HG03066 (cell line): ENCODE measurements at regions not wholly inside any gene's neighbourhood (a gene's known extent, or its start where the extent isn't known, plus 50 kb on each side); places are given as distances from the start of the nearest gene placed in this dataset.
"Not testable (repeated sequence)": the region's sequence is repeated elsewhere in the genome, so short reads cannot be mapped to it uniquely, and the experiment has no call there.

ENCODE experiments used
- ATAC-seq: cut with Tn5 transposase; IDR thresholded peaks from one replicate; pipeline ENCODE4 v1.9.1; 2021; ENCODE audit warnings: low read depth; ENCODE audit not compliant: unreplicated experiment

DNA sequence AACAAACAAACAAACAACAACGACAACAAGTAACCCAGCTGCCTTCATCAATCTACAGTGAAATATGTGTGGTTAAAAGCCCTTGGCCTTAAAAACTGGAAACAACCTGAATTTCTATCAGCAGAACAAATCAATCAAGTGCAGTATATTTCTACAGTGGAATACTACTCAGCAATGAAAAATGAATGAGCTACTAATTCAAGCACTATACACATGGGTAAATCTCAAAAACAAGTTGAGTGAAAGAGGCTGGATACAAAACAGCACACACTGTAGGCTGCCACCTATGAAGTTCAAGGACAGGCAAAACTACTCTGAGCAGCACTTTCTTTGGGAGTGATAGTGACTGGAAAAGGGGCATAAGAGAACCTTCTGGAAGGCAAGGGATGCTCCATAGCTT, 395.5 kb upstream of the PROK2 start:
- no peak for ATAC-seq

DNA sequence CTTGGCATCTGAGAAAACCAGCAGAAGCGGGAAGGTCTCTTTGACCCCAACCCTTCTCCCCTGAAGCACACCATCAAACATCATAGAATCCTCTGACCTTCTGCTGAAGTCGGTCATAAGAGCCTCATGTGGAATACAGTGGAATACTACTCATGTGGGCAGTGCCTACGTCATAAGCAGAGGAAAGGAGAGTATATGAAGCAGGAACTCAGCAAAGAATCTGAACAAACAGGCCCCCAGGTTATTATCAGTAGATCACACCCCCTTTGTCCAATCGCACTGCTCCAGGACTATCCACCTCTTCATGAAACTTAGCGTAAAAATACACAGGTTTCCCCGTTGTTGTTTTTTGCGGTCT, 394.1 kb upstream of the PROK2 start:
- ATAC-seq, result no peak

DNA sequence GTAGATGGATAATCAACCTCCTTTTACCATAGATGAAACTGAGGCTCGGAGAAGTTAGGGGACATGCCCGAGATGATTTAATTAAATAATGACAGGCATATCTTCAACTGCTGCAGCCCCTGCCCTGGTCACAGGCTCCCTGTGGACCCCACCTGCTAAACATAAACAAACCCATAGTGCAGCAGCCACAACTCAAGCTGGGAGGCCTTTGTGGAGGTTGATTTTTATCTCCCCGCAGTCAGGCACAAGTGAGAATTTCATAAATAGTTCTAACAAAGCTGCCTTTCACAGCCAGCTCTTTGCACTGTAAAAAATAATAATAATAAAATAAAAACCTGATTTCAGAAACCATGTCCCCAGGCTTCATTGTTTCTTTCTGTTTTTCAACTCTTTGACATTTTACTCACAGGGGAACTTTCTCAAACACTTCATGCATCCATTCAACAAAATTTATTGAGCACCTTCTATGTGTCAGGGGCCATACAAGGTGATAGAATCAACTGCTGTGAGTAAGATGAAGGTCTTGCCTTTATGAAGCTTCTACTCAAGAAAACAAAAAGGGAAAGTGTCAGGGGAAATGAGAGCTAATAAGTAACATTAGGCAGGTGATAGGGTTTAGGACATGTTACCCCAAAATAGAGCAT, 393.6 kb upstream of the PROK2 start:
- ATAC-seq, result no peak

DNA sequence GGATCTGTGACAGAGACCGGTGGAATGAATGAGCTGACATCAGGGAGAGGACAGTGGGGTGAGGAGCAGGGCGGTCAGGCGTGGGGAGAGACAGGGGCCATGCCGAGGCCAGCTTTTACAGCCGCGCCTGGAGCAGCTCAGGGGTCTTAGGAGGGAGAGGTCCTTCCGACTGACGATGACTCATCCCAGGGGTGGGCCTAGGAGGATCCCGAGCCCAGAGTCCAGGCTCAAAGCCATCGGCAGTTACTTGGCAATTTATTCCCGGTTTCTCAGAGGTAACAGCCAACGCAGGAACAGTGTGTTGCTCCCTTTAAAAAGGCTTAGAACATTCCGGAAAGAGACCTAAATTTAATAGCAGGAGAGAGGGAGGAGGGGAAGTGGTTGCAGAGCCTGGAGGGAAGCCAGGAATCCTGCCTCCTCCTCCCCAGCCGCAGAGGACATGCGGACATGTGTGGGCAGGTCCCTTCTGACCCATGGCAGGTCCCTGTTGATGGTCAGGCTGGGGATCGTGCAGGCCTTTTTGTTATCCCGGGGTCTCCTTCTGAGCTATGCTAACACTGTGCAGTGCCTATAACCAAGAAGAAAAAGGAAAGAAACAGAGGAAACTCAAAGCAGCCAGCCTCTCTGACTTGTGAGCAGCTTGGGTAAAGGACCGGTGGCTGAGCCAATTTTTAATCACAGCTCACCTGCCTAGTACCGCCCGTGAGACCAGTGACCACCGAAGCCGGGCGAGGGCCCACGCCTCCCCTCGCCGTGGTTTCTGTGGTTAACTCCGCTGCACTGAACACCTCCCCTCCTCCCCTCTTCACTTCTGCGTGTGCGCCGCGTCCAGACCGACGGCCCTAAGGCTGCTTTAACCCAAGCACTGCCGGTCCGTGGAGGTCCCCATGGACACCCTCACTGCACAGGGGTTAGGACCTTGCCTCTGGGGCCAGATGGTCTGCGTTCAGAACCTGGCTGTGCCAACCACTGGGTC, 392.4 kb upstream of the PROK2 start:
- ATAC-seq, result peak; percentile 35

DNA sequence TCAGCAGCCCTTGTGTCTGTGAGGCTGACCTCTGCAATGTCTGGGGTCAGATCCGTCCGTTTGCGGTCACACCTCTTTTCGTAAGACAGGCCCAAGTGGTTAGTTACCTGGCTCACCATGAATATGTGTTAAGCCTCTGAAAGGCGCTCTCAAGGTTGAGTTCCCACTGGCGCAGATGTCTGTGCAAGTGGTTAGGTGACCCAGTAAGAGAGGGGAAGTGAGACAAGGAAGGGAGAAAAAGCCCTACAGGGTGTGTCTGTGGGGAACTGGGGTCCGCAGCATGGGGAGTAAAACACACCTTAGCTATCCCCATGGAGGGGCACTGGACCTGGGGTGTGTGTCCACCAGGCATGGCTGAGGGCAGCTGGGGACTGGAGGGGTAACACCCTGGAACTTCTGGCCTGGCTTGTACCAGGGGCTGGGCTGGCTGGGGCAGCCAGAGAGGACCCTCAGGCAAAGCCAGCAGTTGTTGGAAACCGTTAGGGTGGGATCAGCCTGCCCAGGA, 391.6 kb upstream of the PROK2 start:
- ATAC-seq, result peak; percentile 91

DNA sequence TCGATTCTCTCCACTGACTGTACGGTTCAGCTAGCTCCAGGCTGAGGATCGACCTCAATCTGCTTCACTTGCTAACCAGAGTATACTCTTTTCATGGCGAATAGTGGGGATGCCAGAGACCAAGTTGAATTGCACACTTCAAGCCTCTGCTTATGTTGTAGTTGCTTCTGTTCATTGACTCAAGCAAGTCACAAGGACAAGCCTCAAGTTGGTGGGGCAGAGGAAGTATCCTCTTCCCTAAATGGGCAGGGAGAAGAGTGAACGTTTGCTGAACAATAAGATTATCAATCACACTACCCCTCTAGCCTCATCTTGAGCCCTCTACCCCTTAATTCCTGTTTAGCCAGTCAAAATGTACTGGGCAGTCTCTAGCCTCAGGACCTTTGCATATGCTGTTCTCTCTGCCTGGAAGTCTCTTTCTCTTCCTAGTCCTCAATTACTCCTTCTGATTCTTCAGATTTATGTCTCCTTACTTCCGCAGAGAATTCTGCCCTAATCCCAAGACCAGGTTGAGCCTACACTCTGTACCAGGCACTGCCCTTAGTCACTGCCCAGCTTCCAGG, 390.4 kb upstream of the PROK2 start:
- no peak for ATAC-seq

DNA sequence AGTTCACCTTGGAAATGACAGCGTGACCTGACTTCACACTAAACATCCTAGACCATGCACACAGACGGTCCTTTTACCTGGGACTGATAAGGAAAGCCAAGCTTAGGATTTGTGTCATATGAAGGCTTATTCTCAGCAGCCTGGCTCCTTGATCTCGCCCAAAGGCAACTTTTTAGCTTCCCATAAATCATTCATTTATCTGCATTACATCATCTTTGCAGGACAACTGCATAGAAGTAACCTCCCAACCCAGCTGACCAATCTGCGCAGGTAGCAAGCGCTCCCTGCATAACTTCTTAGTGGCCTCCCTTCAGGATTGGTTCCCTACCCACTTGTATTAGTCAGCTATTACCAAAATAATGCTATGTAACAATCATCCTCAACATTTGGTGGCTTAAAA, 389.9 kb upstream of the PROK2 start:
- ATAC-seq, result no peak

DNA sequence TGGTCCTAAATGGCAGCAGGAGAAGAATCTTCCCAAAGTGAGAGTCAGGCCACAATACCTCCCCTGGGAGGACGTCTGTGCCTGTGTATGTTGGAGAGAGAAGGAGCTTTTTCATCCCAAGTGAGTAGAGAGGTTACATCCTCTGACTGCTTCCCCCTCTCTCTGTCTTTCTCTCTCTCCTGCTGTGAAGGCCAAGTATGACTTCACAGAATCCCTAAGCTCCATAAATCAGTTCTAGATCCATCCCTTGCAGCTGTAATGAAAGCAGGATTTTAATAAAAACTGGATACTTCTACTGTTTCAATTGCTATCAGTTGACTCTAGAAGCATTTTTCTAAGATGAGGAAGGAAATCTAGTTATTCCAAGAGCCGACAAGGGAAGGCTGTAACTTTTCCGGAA, 389.1 kb upstream of the PROK2 start:
- no peak for ATAC-seq

DNA sequence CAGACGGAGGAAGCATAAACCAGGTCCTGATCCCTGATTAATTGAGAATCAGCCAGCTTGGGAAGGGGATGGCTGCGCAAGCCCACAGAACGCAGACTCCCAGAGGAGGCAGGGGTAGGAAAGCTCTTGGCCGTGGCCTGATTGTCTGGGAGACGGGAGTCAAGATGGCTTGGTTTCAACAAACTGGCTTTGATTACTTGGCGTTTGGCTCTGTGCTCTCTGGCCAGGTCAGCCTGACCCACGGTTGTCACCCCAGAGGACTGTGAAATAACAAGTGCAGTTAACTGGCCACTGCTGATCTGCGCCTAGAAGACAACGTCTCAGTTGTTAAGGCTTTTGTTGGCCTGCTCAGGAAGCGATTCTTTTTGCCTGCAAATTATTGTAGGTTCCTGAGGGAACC, 387.0 kb upstream of the PROK2 start:
- ATAC-seq, result no peak

DNA sequence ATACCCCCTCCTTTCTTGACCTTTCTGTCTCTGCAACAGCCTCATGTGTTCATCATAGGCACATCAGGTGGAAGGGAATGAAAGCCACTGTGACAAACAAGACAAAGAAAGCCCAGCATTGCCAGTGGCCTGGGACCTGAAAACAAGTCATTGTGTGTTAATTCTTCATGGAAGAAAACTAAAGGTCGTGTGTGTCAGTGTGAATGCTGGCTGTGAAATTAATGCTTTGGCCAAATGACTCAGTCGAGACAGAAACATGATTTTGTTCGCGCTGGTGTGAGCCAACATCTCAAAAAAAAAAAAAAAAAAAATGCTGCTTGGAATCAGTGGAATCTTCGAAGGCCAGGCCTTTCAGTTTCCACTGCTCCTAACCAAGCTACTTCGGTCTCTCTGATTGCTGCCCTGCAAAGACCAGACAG, 386.5 kb upstream of the PROK2 start:
- no peak for ATAC-seq

DNA sequence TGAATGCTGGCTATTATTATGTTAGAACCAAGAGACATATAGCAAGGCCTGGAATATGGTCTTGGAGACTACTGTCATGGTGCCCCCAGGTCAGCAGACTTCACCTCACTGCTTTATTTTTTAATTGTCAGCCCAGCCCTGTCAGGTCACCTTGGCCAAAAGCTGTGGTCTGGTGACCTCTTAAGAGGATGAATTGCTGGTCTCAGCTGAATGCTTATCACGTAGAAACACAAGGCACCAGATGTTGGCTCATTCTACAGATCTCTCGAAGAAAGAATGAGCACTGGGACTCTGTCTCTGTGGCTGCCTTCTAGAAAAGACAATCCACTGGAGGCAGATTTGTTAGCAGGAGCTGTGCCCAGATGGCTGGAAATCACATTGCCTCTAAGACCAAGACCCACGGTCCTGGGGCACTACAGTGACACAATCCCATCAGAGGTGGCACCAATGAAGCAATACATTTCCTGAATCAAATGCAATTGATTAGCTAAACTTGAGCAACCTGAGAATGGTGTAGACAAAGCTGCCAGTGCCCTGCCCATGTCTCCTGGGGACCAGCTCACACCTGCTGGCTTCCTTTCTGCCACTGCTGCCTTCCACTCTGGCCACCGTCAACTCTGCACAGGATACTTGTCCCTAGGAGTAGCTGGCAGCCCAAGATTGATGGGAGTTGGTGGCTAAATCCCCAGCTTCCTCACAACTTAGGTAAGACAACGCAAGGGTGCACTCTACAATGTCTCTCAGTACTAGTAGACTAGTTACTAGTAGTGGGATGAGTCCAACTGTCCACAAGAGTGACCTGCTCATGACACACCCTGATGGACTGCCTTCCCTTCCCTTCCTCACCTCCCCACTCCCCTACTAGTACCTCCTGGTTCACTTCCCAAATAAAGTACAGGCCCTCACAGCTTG, 384.9 kb upstream of the PROK2 start:
- ATAC-seq, result no peak

DNA sequence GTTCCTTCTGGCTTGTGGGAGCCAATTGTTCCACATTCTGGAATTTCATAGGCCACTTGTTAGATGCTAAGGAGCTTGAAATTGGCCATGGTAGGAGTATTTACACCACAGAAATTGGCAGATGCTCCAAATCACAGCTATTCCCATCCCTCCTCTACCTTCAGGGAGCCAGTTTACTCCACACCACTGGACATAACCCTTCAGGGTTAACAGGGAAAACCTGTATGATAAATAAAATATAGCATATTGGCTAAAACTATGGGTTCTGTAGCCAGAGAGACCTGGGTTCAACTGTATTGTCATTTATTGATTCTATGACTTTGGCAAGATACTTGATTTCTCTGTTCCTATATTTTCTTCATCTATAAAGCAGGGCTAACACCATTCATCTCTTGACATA, 384.2 kb upstream of the PROK2 start:
- ATAC-seq, result no peak

DNA sequence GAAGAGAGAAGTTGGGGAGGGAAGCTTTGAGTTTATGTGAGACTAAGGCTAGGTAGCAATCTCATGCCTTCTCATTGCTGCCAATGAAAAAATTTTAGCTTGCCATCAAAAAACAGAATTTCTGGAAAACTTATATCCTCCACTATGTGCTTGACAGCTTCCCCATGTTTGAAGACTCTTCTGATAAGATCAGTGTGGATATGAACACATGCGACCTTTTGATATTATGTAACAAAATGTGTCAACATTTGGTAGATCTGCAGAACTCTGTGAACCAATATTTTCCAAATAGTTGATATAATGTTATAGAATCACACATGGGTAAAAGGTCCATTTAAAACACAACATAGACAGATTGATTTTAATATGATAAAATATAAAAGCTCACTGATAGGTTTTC, 380.9 kb upstream of the PROK2 start:
- no peak for ATAC-seq

DNA sequence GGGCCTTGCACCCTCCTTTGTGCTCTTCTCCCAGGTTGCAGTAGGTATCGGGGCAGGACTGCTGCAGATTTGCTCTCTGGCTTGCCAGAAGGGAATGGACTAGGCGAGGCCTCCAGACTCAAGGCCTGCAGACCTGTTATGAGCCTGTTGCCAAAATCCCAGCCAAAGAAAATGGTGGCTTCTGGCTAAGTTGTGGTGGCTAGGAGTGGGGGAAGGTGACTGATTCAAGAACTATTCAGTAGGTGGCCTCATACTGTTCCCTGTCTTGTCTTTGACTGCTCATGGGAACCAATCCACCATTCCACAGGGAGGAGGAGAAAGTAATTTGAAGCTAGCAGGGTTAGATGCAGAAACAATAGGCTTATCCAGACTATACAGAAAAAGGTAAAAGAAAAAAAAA, 380.4 kb upstream of the PROK2 start:
- ATAC-seq, result no peak

DNA sequence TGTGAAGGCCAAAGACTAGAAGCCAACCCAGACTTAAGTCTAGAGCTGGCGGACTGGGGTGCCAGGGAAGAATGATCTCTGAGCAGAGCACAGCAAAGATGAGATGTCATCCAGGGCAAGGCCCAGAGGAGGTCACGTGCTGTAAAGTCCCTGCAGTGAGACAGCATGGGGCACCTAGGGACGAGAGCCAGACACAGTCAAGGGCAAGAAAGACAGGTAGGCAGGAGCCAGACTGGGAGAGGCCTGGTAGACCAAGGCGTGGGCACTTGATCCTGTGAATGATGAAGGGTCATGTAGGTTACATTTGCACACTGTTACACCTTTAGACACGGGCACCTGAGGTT, 379.7 kb upstream of the PROK2 start:
- no peak for ATAC-seq

DNA sequence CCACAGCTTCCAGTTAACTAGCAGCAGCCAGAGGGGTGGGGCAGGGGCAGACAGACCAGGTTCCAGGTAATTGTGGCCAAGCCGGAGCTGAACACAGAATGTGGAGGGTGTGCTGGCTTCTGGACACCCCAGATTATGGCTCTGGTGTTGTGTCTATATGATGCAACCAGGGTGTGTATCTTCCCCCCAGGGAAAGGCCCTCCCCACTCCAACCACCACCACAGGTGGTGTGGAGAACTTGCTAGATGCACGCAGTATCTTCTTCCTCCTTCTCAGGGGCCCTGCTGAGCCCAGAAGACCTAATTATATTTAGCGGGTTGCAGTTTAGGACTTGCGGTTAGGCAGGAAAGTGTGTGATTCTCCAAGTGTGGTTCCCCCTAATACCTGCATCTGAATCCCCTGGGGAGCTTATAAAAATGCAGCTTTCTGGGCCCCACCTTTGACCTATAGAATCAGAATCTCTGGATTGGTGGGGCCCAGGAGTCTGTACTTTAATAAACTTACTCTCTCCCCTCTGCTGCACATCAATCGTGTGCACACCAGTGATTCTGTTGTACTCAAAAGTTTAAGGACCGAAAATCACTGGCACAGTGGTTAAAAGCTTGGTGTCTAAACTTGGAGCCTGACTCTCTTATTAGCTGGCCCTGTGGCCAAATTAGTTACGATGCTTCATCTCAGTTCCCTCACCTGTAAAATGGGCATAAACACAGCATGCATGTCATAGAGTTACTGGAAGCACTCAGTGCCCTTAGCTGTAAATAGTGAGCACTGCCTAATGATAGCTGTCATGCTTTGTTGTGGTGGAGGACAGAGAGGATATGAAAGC, 379.1 kb upstream of the PROK2 start:
- ATAC-seq, result peak; percentile 93

DNA sequence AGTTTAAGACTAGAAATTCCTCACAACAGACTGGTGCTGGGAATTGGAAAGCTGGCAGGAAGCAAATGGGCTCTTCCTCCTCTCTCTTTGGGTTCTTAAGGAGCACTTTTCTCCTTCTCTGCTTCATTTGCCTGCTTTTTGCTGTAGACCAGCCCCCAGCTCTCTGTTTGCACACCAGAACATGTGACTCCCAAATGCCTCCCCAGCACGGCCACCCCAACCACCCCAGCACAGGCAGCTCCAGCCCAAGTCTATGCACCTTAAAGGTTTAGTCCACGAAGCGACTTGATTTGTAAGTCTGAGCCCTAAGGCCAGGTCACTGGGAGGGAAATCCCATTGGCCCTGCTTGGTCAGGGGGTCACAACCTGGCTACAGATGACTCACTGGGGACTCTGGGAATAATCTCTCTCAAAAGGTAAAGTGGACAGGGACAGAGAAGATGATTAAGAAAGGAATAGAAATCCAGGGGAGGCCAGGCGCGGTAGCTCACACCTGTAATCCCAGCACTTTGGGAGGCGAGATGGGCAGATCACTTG, 377.8 kb upstream of the PROK2 start:
- no peak for ATAC-seq

DNA sequence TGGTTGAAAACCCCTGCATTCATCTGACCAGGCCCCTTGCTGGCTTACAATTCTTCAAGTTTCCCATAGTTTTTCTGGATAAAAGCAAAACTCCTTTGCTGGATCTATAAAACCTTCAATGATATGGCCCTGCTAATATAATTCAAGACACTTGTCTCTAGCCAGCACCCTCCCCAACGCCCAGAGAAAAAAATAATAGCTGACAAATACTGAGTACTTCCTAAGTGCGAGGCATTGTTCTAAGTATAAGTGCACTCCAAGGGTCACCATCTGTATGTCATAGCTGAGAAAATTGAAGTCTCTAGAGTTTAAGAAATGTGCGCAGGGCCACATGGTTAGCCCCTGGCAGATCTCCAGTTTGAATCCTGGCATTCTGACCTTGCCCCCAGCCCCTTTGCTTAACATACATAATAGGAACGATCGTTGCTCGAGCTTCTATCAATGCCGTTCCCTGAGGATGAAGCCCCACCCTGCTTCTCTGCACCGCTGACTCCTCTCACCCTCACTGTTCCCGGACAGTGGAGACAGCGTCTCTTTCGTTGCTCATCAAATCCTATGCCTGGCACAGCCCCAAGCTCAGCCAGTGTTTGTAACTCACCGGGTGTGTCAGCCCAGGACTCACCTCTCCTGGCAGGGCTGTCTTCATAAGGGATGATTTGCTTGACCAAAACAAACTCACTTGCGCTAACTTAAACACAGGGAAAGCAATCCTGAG, 377.1 kb upstream of the PROK2 start:
- ATAC-seq, result no peak

DNA sequence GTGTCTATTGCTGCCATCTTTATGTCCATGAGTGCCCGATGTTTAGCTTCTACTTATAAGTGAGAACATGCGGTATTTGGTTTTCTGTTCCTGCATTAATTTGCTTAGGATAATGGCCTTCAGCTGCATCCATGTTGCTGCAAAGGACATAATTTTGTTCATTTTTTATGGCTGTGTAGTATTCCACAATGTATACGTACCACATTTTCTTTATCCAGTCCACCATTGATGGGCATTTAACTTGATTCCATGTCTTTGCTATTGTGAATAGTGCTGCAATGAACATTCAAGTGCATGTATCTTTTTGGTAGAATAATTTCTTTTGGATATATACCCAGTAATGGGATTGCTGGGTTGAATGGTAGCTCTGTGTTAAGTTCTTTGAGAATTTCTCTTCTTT, 376.3 kb upstream of the PROK2 start:
- ATAC-seq, result not testable (repeated sequence)
